ENCODE measurements at regions not wholly inside any gene's neighbourhood (a gene's known extent, or its start where the extent isn't known, plus 50 kb on each side); places are given as distances from the start of the nearest gene placed in this dataset.

GRCh38 chr11:16406226-16406625 lies 49.9 kb upstream of the SOX6 start:
- Histone ChIP-seq H3K36me3 (no peaks in the 10 kb centered on the region), H3K9me3 (ENCODE audit: severe bottlenecking) (no peaks in the 10 kb centered on the region), H3K27me3 (ENCODE audit: insufficient read depth, low read depth, severe bottlenecking) (no peaks in the 10 kb centered on the region), H3K27ac (peak overlapping the region; percentile 85), H3K4me3 (ENCODE audit: low read depth, low read length) (no peak overlapping the region)
- no peak for DNase-seq
- no peak for TF ChIP-seq CTCF (IDR thresholded peaks at IDR 0.05; ENCODE audit: low read depth, low read length)
